NCI-H1436 (cell line): ENCODE measurements at regions not wholly inside any gene's neighbourhood (a gene's known extent, or its start where the extent isn't known, plus 50 kb on each side); places are given as distances from the start of the nearest gene placed in this dataset.
A peak's percentile ranks its signal among the peaks of the same experiment; 100 is the strongest.
"Not testable (repeated sequence)": the region's sequence is repeated elsewhere in the genome, so short reads cannot be mapped to it uniquely, and the experiment has no call there.

ENCODE experiments used
- DNase-seq: peaks from one replicate; lab custom pipeline; 2025; lab: John Stamatoyannopoulos, UW

DNA sequence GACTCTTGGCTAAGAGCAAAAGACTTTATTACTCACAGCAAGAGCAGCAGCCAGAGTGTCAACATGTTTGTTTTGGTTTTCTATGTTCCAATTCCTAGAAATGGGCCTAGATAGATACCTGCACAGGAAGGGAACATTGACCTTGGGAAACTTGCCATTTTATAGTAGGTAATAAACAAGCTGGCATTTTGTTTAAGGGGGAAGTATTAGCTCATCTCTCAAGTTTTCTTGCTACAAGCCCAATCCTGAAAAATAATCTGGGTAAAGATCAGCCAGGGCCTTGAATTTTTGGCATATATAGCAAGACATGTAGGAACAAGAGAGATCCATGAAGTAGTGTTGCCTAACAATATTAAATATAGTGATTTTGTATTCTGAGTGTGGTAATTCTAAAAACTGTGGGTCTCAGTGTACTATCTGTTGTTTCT, 51.4 kb upstream of the RGL1 start:
- no peak for DNase-seq

DNA sequence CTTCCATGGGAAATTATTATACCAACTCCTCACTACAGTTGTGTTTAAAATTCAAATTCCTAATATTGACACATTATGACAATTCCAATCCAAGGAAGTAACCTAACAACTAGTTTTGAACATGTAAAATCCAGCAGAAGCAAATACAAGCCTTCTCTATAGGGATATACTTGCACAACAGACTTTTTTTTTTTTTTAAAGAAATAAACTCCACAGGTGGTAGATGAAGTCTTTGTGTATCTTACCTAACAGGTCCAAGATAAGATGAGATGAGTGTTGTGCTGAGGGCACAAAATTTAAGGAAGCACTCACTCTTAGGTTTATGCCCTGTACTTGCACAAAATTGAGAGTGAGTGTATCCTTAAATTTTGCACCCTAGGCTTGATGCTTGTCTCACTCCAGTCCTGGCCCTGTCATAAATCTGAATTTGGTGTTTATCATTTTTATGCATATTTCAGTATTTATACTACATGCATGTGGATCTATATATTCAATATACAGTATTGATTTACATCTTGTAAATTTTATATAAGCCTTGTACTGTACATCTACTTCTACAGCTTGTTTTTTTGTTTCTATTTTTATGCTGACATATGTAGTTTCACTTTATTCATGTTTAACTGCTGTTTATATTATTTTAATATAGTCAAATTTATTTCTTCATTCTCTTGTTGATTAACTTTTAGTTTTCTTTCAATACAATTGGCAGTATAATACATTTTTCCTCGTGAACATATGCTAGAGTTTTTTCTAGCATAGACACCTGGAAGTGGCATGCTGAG, 60.6 kb upstream of the RGL1 start:
- DNase-seq, result no peak

DNA sequence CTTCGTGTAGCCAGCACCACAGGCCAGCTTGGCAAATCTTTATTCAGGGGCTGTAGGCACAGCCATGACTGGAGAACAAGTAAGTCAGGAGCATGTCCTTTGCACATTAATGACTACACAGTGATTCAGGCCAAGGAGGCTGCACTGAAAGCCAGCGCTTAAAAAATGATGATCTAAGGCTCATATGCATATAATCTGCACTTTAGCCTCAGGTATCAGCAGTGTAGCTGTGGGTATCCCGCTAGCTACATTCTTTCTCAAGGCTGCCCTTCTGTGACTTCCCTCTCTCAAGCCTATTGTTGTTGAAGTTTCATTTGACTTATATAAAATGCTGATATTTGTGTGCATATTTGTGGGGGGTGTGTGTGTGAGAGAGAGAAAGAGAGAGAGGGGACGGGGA, 62.6 kb upstream of the RGL1 start:
- DNase-seq, result no peak

DNA sequence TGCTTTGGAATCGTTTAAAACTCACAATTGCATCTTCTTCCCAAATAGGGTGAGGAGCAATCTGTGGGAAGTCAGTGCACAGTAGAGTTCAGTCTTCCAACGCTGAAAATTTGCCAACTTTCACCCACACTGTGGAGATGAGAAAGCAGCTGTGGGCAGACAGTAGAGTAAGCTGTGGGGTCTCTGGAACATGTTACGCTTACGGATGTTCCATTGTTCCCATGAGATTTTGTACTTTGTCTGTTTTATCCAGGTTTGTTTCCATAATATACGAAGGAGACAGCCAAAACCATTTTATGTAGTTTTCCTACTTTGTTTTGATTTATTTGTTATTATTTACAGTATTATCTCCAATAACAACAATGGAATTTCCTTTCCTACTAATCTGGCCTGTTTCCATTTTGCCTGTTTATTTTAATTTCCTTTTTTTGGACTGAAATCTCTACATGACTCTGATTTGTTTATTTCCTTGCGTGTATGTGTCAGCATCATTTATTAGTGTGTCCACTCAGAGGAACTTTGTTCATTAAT, 65.1 kb upstream of the RGL1 start:
- no peak for DNase-seq

DNA sequence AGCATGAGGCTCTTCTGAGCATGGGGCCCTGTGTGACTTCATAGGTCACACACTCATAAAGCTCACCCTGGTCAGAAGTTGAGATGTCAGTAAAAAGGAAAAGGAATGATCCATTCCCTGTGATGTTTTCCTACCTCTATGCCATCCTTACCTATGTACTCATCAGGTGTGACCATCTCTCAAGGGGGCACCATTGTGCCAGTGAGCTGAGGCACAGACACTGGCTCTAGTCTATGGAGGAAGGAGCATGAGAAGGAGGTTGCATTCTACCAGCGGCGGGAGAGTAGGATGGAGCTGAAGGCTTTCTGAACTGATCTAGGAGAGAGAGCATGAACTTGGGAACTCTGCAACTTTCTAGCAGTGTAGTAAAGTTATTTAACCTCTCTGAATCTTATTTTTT, 65.8 kb upstream of the RGL1 start:
- no peak for DNase-seq

- DNase-seq, result not testable (repeated sequence)
Measured at GRCh38 chr1:183737916-183738315, 67.0 kb upstream of the RGL1 start.

GRCh38 chr1:183736343-183736742, 68.6 kb upstream of the RGL1 start:
- no peak for DNase-seq

DNA sequence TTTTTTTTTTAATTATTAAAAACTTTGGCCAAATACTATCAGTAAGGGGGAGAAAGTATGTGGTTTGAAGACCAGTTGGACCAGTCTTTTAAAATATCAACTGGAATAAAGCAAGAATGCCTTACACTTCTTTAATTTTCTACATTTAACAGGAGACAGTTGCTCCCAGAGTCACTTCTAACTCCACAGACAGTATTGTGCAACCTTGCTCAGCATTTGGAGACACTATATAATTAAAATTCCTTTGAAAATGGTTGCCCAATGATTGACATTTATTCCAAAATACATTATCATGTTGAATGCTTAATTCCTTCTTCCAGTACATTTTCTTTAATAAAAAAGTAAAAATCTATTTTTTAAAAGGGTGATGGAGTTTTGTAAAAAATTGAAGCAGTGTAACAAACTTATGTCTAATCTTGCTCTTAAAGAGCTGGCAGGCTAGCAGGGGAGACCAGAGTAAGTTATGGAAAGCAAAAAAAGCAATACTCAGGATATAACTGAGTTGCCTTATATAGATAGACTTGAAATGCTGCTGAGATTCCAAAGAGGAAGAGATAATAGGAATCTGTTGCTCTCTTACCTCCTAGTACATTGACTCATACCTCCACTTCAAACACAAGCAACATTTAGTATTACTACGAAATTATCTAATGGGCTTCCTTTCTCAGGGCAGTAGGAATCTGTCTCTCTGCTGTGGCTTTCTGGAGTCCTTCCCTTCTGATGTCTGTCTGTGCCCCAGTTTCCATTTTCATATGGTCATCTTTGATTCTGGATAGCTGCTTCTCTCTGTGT, 69.7 kb upstream of the RGL1 start:
- no peak for DNase-seq

- DNase-seq, result no peak
Measured at GRCh38 chr1:183734543-183735036, 70.3 kb upstream of the RGL1 start.

GRCh38 chr1:183733715-183734114, 71.2 kb upstream of the RGL1 start:
- peak; percentile 47 for DNase-seq

GRCh38 chr1:183732236-183732880, 72.6 kb upstream of the RGL1 start:
- DNase-seq, result no peak

DNA sequence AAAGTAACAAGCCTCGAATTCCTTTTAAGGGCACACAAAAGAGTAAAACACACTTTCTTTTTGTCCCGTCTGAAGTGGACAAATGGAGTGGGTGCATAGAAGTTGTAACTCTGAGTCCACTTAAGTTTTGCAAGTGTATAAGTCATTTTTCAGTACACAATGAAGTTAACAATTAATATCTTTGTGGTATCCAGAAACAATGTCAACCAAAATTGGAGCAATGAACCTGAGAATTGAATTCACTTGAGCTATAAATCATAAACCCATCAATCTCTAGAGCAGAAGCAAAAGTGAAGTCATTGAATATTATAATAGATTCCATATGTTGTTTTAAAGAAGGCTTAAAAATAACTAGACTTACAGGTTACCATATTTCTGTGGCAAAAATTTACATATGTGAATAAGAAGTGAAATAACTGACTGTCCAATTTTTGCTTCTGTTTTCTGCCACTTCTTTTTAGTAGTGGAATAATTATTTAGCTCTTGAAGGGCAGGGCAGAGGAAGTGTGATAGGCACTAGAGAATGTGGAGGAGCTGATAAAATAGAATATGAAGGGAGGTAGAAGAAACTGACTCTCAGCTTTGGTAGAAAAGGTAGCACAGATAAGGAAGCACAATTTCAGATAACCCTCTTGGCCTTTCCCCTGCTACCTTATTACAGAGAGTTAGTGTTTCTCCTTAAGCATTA, 73.9 kb upstream of the RGL1 start:
- DNase-seq, result no peak

GRCh38 chr1:183730107-183730724, 74.7 kb upstream of the RGL1 start:
- peak; percentile 14 for DNase-seq

DNA sequence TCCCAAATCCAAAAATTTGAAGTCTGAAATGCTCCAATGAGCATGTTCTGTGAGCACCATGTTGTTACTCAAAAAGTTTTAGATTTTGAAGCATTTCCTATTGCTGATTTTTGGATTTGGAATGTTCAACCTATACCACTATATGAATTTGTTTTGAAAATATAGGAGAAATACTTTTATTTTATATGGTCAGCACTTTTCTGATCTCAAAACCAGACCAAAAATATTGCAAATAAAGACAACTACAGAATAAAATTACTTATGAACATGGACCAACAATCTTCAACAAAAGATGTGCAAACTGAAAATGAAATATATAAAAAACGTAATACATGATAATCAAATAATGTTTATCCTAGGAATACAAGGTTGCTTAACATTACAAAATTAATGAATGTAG, 73.7 kb upstream of the APOBEC4 start:
- no peak for DNase-seq

DNA sequence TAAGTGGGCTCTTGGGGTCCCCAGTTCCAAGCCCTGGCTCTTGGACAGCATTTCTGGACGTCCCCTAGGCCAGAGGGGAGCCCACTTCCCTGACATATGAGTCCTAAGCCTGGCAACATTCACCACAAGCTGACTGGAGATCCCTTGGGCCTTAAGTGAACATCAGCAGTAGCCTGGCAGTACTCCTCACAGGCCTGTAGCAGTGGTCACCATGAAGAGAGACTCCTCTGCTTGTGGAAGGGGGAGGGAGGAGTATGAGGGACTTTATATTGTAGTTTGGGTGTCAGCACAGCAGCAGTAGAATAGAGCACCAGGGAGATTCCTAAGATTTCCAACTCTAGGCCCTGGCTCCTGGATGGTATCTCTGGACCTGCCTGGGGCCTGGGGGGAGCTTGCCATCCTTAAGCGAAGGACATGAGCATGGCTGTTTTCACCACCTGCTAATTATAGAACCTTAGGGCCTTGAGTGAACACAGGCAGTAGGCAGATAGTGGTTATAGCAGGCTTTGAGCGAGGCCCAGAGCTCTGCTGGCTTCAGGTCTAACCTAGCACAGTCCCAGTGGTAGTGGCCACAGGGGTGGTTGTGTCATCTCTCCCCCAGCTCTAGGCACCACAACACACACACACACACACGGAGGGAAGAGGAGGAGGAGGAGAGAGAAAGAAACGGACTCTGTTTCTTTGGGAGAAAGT, 71.4 kb upstream of the APOBEC4 start:
- DNase-seq, result no peak

DNA sequence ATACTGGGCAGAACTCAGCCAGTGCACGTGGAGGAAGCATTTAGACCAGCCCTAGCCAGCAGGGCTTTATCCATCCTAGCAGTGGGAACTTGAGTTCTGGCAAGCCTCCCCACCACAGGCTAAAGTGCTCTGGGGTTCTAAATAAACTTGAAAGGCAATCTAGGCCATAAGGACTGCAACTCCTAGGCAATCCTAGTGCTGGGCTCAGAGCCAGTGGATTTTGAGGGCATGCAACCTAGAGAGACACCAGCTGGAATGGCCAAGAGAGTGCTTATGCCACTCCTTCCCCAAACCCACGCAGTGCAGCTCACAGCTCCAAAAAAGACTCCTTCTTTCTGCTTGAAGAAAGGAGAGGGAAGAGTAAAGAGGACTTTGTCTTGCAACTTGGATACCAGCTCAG, 70.5 kb upstream of the APOBEC4 start:
- no peak for DNase-seq

- no peak for DNase-seq
Measured at GRCh38 chr1:183721041-183721440, 67.9 kb upstream of the APOBEC4 start.

DNA sequence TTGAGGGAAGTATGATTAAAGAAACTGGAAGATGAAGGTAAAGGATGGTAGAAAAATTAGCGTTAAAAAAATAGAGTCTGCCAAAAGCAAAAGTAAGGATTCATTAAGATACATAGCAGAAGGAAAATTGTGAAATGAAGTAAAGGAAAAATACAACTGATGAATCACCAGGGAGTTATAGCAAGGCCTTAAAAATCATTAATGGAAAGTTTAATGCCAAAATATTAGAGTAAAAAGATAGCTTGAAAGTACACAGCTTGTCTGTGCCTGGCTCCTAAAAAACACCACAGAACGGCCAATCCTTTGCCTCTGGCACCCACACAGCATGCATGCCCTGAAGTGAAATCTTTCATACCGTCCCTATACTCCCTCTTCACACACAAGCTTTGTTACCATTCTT, 66.9 kb upstream of the APOBEC4 start:
- DNase-seq, result no peak

DNA sequence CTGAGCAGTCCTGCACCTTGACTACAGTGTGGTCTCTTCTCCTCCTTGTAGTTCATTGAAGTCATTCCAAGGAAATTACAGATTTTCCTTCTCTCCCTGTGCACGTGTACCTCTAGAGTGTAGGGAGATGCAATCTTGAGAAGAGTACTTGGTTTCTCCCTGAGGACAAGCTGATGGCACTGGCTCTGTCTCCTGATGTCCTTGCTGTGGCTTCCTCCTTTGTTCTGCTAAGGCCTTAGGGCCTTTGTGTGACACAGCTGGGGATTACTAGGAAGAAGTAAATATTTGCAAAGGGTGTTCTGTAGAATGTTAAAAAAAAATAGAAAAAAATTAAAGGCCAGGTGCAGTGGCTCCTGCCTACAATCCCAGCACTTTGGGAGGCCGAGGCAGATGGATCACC, 66.2 kb upstream of the APOBEC4 start:
- DNase-seq, result no peak

DNA sequence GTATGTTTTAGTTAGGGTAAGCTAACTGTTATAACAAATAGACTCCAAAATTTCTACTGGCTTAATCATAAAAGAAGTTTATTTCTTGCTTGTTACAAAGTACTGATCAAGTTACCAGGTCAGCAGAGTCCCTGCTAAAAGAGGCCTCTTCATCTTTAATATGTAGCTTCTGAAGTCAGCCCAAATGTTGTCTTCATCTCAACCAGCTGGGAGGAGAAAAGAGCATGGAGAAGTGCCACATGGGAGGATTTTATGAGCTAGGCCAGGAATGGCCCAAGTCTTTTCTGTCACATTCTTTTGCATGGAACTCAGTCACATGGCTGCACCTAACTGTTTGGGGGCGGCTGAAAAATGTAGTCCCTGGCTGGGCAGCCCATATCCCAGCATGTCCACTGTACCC, 63.2 kb upstream of the APOBEC4 start:
- no peak for DNase-seq
